HG03565 (cell line): ENCODE measurements at regions not wholly inside any gene's neighbourhood (a gene's known extent, or its start where the extent isn't known, plus 50 kb on each side); places are given as distances from the start of the nearest gene placed in this dataset.
"Not testable (repeated sequence)": the region's sequence is repeated elsewhere in the genome, so short reads cannot be mapped to it uniquely, and the experiment has no call there.

Source experiments
- ATAC-seq: cut with Tn5 transposase; IDR thresholded peaks from one replicate; pipeline ENCODE4 v1.9.1; 2021; ENCODE audit warnings: mild to moderate bottlenecking, moderate library complexity; ENCODE audit not compliant: unreplicated experiment

DNA sequence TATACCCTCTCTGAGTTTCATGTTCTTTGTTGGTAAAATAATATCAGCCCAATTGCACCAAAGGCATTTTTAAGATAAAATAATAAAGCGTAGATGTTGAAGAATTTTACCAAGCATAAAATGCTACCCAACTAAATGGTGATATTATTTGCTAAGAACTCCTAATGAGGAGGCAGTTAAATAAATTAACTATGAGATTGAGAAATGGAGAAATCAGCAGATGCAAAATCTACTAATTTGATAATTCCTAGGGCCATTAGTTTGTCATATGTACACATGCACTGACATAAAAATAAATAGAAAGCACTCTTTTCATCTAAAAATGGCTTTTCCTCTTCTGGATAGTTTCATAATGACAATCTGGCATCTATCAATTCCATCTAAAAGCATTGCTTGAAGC, 681.5 kb upstream of the FAM98A start:
- ATAC-seq, result no peak

DNA sequence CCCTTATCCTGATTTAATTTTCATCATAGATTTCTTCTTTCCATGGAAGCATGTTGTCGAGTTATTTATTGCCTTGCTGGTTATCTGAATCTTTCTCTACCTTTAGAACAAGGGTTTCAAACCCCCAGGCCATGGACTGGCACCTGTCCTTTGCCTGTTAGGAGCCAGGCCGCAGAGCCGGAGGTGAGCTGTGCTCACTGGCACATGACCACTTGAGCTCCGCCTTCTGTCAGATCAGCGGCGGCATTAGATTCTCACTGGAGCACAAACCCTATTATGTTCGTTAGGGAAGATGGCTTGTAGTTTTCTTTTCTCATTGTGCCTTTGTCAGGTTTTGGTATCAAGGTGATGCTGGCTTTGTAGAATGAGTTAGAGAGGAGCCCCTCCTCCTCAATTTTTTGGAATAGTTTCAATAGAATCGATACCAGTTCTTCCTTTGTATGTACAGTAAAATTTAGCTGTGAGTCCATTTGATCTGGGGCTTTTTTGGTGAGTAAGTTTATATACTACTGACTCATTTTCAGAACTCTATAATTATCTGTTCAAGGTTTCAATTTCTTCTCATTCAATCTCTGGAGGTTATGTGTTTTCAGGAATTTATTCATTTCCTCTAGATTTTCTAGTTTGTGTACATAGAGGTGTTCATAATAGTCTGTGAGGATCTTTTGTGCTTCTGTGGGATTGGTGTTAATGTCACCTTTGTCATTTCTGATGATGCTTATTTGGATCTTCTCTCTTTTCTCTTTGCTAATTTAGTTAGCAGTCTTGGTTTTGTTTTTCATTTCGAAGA, 668.0 kb upstream of the FAM98A start:
- peak; percentile 95 for ATAC-seq

DNA sequence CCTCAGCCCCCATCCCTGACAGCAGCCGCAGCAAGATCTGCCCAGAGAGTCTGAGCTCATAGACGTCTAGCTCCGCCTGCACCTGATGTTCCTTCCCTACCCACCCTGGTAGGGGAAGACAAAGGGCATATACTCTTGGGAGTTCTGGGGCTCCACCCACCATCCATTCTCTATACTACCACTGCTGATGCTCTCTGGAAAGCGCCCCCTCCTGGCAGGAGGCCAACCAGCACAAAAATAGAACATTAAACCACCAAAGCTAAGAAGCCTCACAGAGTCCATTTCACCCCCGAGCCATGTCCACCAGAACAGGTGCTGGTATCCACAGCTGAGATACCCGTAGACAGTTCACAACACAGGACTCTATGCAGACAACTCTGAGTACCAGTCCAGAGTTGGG, 662.6 kb upstream of the FAM98A start:
- ATAC-seq, result no peak

DNA sequence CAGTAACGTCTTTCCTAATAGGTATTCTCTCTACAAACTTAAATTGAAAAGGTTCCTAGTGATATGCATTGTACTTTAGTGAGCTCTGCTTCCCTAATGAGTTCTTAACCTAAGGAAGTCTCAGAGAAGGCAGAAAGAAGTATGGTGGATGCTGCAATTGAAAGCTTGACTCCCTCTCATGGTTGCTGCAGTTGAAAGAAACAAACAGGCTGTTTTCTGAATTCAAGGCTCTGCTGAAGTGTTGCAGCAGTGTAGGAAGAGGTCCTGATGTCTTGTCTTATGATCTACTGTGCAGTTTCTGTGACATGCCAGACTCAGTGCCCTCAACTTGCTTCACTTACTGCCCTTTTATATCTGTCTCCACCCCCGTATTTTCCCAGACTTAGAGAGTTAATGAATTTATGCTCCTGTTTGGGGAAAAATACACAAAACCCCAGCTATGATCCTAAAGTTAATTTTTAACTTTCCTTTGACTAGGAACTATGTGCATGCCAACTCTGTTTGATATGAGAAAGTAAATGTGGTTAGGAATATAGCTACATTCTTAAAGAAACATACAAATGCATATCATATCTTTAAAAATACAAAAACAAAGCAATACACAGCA, 655.3 kb upstream of the FAM98A start:
- no peak for ATAC-seq

DNA sequence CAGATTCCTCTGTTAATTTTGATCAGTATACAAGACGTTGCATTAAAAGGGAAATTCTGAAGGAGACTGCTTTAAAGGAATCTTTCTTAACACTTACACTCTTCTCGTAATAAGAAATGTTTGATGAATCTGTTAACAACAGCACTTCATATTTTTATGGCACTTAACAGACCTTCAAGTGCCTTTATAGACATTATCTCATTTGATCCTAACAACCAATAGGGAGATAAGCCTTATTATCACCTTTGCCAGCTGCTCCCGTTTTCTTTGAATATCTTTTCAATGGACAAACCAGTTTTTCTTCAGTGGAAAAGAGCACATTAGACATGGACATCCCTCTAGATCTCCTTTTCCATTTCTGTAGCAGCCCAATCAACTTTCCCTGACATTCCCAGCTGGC, 653.0 kb upstream of the FAM98A start:
- ATAC-seq, result no peak

DNA sequence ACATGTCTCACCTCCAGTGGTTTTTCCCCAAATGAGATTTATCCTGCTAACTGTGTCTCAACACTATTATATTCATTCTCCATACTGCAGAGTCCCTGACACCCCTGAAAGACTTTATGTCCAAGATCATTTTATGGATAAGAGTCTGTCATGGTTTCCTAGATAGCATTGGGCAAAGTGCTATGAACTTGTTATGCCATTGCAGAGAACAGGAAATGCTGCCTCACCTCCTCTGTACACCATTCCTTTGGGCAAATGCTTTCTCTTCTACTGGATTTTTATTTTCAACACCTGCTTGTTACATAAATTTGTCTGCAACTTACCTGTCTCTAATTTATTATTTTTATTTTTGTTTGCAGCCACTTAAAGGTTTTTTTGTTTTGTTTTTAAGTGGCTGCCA, 652.5 kb upstream of the FAM98A start:
- no peak for ATAC-seq

DNA sequence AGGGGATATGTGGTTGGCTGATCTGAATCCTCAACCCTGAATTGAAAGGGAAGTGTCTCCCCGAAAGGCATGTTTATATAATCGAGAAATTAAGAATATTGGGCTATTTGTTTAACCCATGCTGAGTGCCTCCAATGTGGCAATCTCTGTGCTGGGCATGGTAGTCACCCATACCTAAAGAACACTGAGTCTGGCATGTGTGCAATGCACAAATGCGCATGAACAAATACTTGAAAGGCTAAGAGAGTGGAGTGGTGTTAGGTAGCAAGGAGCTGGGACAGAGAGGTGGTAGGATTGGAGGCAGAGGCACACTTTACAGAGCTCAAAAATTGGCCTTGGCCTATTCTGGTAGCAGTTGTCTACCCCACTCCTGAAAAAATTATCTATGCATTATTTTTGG, 645.1 kb upstream of the FAM98A start:
- no peak for ATAC-seq

DNA sequence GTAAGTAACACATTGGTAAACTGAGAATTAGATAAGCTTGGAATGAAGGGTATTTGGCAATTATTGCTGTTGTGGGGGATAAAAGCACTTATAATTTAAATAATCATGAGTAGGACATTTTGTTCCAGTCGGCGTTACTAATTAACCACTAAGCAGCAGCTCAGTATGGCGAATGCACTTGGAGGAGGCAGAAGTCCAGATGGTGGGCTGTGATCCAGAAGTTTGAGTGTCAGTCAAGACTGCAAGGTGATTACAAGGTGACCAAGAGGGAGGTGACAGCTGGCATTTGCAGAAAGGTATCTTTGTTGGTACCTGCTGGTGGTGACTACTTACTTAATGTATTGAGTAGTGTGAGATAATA, 643.6 kb upstream of the FAM98A start:
- no peak for ATAC-seq

DNA sequence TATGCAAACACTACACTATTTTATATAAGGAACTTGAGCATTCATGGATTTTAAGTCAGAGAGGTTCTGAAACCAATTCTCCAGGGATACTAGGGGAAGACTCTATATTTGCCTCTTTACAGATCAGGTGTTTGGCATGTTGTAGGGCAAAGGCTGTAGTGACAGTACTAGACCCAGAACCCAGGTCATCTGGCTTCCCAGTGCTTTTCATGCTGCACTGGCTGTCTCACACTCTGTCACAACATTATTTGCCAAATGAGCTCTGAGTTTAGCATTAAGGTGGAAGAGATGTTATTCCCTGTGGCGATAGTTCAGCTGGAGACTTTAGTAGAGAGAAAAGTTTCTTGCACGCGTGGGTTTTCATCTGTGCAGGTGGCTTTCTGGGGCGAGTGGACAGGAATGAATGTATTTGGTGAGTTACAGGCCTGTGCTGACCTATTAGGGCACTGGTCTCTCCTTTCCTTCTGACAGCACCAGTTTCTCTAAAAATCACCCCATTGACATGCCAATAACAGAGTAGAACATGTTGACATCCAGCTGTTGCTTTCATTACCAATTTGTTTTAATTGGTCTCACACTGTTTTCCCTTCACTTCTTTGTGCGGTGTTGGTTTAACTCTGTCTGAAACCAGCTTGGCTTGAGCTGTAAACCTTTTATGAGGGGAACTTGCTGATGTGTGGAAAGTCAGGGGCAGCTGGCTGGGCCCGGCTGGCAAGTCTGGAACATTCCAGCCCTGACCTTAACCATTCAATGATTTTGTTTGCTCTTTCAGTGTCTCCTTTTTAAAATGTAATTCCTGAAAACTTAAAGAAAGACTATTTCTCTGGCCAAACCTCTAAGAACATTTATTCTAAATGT, 643.0 kb upstream of the FAM98A start:
- ATAC-seq, result no peak

DNA sequence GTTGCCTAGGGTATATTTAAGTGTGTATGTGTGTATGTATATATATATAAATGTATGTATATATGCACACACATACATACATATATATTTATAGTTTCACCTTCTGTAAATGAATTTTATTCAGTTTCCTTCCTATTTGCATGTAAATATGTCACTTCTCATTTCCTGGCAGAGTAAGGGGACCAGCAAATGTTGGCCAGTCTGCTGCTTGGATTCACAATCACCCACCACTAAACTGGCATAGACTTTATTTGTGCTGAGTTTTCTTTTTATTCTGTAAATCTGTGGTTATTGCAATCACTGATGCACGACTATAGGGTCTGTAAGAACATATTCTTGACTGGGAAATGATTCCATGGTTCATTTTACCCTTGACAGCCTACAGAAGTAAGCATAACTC, 640.4 kb upstream of the FAM98A start:
- ATAC-seq, result no peak

DNA sequence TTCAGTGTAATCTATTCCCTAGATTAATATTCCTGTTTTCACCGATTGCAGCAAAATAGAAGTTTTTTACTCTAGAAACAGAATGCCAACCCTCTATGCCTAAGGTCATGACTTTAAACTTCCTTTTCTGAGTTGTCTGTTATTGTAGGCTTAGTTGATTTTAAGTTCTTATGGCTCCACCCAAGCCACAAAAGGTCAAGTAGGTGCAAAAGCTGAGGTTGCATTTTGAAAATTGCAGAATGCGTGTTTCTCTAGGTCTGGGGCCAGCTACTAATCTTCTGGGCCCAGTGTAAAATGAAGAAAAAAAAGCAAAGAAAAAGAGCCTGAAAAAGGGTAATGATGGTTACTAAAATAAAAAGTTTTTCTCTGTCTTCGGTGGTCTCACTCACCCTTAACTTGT, 635.7 kb upstream of the FAM98A start:
- ATAC-seq, result no peak

DNA sequence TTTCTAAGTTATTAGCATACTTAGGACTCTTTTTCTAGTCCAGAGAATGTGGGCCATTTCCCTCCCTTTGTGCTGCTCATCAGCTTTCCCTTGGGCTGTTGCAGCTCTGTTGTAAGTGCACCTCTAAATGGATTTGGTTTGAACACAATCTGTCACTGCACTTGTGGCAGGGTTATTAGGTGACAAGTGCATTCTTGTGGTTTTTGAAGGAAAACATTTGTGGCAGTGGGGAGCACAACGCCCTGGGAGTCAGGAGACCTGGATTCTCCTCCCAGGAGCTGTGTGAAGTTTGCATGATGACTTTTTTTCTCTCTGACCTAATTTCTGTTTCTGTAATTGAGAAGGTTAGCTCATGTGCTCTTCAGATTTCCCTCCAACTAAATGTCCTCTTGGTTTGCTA, 630.9 kb upstream of the FAM98A start:
- no peak for ATAC-seq

DNA sequence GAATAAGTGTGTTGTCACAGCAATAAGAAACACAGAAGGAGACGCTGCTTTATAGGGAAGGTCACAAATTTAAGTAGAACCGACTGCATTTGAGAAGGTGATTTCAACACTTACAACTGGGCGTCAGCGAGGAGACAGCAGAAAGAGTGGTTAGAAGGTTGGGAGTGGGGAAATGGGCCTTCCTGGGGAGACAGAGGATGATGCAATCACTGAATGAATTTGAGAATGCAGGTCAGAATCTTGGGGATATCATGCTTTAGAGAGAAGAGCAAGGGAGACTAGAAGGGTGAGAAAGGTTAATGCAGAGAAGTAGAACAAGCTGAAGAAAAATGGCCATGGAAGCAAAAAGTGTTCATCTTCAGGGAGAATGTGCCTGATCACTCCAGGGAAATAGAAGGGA, 616.1 kb upstream of the FAM98A start:
- no peak for ATAC-seq

DNA sequence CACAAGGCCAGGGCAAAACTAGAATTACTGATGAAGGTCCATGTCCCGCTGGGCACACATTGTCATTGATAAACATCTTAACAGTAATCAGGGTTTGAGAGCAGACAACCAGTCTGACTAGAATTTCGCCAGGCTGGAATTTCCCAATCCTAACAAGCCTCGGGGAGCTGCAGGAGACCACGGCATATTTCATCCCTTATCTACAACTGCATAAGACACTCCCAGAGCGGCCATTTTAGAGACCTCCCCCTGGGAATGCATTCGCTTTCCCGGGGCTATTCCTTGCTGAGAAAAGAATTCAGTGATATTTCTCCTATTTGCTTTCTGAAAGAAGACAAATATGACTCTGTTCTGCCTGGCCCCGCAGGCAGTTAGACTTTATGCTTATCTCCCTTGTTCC, 611.3 kb upstream of the FAM98A start:
- ATAC-seq, result not testable (repeated sequence)

DNA sequence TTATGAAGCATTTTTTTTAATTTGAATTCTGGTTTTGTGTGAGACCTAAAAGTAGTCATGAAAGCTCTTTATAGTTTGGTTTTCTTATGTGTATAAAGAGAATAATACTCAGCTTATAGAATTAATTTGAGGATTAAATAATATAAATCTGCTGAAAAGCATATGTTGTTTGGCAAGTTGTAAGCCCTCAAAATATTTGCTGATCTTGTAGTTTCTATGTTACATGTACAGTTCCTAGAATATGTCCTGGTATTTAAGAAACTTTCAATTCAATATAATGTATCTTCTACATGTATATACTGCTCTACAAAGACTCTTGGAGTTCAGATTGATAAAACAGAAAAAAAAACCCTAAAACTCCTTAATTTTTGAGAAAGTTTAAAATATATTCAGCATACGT, 605.5 kb upstream of the FAM98A start:
- no peak for ATAC-seq

DNA sequence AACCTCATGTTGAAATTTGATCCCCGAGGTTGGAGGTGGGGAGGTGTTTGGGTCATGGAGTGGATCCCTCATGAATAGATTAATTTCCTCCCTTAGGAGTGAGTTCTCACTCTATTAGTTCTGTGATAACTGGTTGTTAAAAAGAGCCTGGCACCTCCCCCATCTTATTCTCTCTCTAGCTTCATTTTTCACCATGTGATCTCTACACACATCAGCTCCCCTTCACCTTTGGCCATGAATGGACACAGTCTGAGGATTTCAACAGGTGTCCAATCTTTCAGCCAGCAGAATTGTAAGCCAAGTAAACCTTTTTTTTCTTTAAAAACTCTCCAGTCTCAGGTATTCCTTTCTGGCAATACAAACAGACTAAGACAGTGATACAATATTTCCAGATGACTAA, 602.0 kb upstream of the FAM98A start:
- no peak for ATAC-seq

DNA sequence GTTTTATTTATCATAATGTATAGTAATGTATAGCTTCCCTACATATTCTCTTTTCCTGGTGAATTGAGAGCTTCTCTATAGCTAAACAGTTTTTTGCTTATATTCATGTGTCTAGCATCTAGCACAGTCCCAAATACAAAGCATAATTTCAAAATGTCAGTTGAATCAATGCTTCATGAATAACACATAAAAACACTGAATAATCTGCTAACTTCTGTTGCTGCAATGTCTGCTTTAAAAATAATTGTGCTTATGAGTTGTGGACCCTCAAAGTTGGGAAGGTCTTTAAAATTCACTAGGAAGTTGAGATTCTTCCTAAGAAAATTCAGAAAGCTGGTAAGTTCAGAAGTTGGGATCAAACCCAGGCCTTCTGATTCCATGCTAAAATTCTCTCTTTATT, 600.9 kb upstream of the FAM98A start:
- no peak for ATAC-seq

DNA sequence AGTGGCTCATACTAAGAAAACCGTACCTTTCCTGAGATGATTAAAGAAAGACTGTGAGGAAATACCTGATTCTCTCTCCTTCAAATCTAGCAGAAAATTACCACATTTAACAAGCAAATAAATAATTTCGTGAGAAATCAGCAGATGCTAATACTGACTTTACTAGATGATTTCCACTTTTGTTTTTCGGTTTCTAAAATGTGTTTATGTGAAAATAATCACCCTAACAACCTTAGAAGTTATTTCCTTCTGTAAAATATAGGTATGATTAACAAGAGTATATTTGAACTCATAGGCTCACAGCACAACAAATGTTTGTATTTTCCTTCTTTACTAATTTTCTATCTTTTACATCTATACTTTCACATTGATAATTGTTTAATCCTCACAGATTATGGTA, 594.1 kb upstream of the FAM98A start:
- no peak for ATAC-seq

DNA sequence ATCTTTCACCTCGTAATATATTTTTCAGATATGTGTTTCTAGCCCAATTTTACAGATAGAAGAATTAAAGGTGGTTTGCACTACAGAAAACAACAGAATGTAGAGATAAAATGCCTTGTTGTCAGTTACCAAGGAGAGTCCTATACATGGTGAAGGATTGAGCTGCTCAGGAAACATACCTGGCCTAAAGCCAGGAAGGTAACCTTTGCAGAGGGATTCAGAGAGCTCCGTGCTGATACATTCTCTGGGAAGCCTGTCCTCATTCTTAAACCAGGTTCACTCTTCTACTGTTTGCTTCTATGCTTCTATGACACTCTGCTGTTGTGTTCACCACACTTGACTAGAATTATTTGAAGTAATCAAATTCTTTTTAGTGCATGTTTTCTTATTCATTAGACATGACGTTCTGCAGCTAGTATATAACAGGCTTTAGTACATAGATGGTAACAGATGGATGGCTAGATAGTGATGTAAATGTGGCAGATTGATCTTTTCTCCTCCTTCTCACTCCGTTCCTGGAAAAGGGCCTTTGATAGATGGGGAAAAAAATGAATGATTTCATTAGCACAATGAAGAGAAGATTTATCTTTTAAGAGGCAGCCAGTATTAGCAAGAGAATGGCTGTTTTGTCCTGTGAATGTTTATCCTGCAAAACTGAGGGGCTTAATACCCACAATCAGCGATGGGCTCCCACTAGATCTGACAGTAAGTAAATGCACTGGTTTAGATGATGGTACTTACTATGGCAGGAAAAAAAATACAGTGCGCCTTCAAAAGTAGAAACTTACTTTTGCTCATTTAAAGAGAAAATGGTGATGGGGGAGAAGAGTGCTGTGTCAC, 589.6 kb upstream of the FAM98A start:
- ATAC-seq, result no peak

DNA sequence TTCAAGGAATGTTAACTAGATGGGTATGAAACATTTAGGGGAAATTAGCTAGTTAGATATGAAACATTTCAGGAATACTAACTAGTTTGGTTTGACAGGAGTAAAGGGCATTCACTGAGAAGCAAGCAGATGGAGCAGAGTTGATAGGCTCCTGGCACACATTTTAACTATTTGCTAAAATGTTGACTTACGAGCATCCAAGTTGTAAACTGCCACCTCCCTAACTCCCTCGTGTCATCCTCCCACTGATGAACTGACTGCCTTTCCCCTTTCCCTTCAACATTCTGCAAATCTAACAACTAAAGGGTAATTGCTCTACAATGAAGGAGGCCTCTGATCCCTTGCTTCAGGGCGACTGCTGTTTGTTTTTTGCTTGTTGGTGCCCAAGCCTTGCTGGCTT, 580.4 kb upstream of the FAM98A start:
- ATAC-seq, result no peak

DNA sequence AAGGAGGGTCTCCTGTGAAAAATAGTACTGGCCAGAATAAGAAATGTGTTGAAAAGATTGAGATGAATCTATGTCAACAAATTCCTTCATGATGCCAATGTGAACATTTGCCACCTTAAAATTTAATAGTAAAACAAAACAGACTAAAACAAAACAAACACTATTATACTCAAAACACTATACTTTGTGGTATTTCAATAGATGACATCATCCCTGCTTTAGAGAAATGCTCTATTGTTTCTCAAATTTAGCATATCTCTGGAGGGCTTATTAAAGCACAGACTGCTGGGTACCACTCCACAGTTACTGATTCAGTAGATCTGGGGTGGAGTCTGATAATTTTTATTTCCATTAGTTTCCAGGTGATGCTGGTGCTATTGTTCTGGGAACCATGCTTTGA, 579.4 kb upstream of the FAM98A start:
- ATAC-seq, result no peak
